Activated CD4-positive, alpha-beta T cell treated with anti-CD3 and anti-CD28 coated beads, Interleukin-2, amount 10 ng/mL, durations not matched to agents 7 days and 5 days (primary cell): ENCODE measurements at regions not wholly inside any gene's neighbourhood (a gene's known extent, or its start where the extent isn't known, plus 50 kb on each side); places are given as distances from the start of the nearest gene placed in this dataset.
"Not testable (repeated sequence)": the region's sequence is repeated elsewhere in the genome, so short reads cannot be mapped to it uniquely, and the experiment has no call there.

ENCODE experiments used
- CTCF ChIA-PET: fragments of 350-600 bp; sonication (Branson Sonifier 250); formaldehyde crosslinking; loops from one replicate; lab custom pipeline; 2021; ENCODE audit warnings: antibody characterized with exemption; lab: Charles Lee
- POLR2A ChIA-PET: fragments of 350-600 bp; sonication (Branson Sonifier 250); formaldehyde crosslinking; loops from one replicate; lab custom pipeline; 2021; ENCODE audit warnings: antibody characterized with exemption; lab: Charles Lee
- DNase-seq: peaks from one replicate; pipeline ENCODE4 v3.0.0-alpha.2; 2020
- H3K27ac Mint-ChIP-seq: one replicate; pipeline ENCODE4 v1.8.0; 2021; ENCODE audit warnings: mild to moderate bottlenecking, moderate library complexity, mixed read lengths
- H3K27me3 Mint-ChIP-seq: one replicate; pipeline ENCODE4 v1.8.0; 2021; ENCODE audit warnings: mixed read lengths
- H3K36me3 Mint-ChIP-seq: one replicate; pipeline ENCODE4 v1.8.0; 2021; ENCODE audit warnings: low read depth, mixed read lengths
- H3K4me1 Mint-ChIP-seq: one replicate; pipeline ENCODE4 v1.8.0; 2021; ENCODE audit warnings: mixed read lengths
- H3K4me3 Mint-ChIP-seq: one replicate; pipeline ENCODE4 v1.8.0; 2021; ENCODE audit warnings: mild to moderate bottlenecking, moderate library complexity, mixed read lengths
- H3K9me3 Mint-ChIP-seq: one replicate; pipeline ENCODE4 v1.8.0; 2021; ENCODE audit warnings: mixed read lengths

- POLR2A ChIA-PET, result no interaction called here
- no peaks in the 10 kb centered on the region for H3K36me3 Mint-ChIP-seq
- CTCF ChIA-PET, result no interaction called here
Observed at GRCh38 chr4:94127707-94128328, 79.8 kb upstream of the SMARCAD1 start.

DNA sequence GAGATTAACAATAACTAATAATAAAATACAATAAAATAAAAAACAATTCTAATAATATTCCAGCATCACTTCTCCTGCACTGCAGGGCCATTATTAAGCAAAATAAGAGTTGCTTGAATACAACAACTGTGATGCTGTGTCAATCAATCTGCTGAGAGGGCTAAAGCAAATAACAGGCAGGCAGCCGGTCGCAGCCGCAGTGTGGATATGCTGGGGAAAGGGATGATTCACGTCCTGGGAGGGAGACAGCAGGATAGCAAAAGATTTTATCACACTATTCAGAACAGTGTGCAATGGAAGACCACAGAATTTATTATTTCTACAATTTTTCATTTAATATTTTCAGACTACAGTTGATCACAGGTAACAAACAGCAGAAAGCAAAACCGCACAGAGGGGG, 76.5 kb upstream of the SMARCAD1 start:
- Mint-ChIP-seq H3K27ac (no peak overlapping the region), H3K4me1 (no peaks in the 10 kb centered on the region), H3K4me3 (no peak overlapping the region), H3K36me3 (no peaks in the 10 kb centered on the region), H3K9me3 (no peaks in the 10 kb centered on the region), H3K27me3 (peaks cover 5% of the 10 kb centered on the region)
- DNase-seq, result no peak
- ChIA-PET POLR2A (no interaction called here), CTCF (no interaction called here)

More at GRCh38 chr4:94127707-94128328, 79.8 kb upstream of the SMARCAD1 start:
- no peaks in the 10 kb centered on the region for H3K4me1 Mint-ChIP-seq
- DNase-seq, result no peak
- H3K9me3 Mint-ChIP-seq, result no peaks in the 10 kb centered on the region
- H3K27ac Mint-ChIP-seq, result no peak overlapping the region
- no peak overlapping the region for H3K4me3 Mint-ChIP-seq
- peaks cover 2% of the 10 kb centered on the region for H3K27me3 Mint-ChIP-seq

GRCh38 chr4:94135701-94136100, 72.0 kb upstream of the SMARCAD1 start:
- no peak for DNase-seq
- ChIA-PET CTCF (no interaction called here), POLR2A (no interaction called here)
- Mint-ChIP-seq H3K27me3 (peaks cover 5% of the 10 kb centered on the region), H3K9me3 (no peaks in the 10 kb centered on the region), H3K36me3 (no peaks in the 10 kb centered on the region), H3K4me3 (no peak overlapping the region), H3K4me1 (no peaks in the 10 kb centered on the region), H3K27ac (no peak overlapping the region)

- H3K27me3 Mint-ChIP-seq, result peaks cover 13% of the 10 kb centered on the region
- no peak overlapping the region for H3K4me3 Mint-ChIP-seq
- H3K36me3 Mint-ChIP-seq, result no peaks in the 10 kb centered on the region
- no peak for DNase-seq
- POLR2A ChIA-PET, result no interaction called here
- H3K4me1 Mint-ChIP-seq, result no peaks in the 10 kb centered on the region
- CTCF ChIA-PET, result no interaction called here
- H3K9me3 Mint-ChIP-seq, result no peaks in the 10 kb centered on the region
- H3K27ac Mint-ChIP-seq, result no peak overlapping the region
Observed at GRCh38 chr4:94139931-94140612, 67.6 kb upstream of the SMARCAD1 start.

DNA sequence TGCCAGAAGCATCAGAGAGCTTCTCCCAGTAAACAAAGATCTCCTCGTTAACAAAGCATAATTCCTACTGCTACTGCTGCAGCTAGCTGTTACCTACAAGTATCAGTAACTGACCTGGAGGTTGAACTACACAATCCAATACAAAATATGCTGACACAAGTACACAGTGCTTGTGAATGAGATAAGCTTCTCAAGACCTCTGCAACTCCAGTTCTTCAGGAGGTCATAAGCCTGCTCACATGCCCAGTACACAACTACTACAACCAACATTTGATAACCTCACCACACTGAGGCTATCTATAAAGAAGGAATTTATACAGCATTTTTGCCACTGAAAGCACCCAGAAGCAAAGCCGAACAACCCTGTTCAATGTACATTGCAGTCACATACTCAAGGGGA, 66.7 kb upstream of the SMARCAD1 start:
- Mint-ChIP-seq H3K4me1 (no peaks in the 10 kb centered on the region), H3K9me3 (no peaks in the 10 kb centered on the region), H3K27ac (no peak overlapping the region), H3K27me3 (peaks cover 17% of the 10 kb centered on the region), H3K36me3 (no peaks in the 10 kb centered on the region), H3K4me3 (no peak overlapping the region)
- ChIA-PET POLR2A (no interaction called here), CTCF (no interaction called here)
- no peak for DNase-seq

DNA sequence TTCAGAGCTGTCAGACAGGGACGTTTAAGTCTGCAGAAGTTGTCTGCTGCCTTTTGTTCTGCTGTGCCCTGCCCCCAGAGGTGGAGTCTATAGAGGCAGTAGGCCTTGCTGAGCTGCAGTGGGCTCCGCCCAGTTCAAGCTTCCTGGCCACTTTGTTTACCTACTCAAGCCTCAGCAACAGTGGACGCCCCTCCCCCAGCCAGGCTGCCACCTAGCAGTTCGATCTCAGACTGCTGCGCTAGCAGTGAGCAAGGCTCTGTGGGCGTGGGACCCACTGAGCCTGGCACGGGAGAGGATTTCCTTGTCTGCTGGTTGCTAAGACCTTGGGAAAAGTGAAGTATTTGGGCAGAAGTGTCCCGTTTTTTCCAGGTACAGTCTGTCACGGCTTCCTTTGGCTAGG, 59.6 kb upstream of the SMARCAD1 start:
- CTCF ChIA-PET, H3K9me3 Mint-ChIP-seq, H3K36me3 Mint-ChIP-seq, H3K27ac Mint-ChIP-seq, H3K27me3 Mint-ChIP-seq, H3K4me3 Mint-ChIP-seq, POLR2A ChIA-PET, DNase-seq, H3K4me1 Mint-ChIP-seq: not testable (repeated sequence)

GRCh38 chr4:94152466-94152865, 55.2 kb upstream of the SMARCAD1 start:
- peaks cover 2% of the 10 kb centered on the region for H3K9me3 Mint-ChIP-seq
- H3K36me3 Mint-ChIP-seq, result no peaks in the 10 kb centered on the region
- ChIA-PET CTCF (no interaction called here), POLR2A (no interaction called here)
- H3K4me1 Mint-ChIP-seq, result no peaks in the 10 kb centered on the region
- no peak for DNase-seq
- H3K27me3 Mint-ChIP-seq, result no peaks in the 10 kb centered on the region
- no peak overlapping the region for H3K27ac Mint-ChIP-seq
- H3K4me3 Mint-ChIP-seq, result no peak overlapping the region

DNA sequence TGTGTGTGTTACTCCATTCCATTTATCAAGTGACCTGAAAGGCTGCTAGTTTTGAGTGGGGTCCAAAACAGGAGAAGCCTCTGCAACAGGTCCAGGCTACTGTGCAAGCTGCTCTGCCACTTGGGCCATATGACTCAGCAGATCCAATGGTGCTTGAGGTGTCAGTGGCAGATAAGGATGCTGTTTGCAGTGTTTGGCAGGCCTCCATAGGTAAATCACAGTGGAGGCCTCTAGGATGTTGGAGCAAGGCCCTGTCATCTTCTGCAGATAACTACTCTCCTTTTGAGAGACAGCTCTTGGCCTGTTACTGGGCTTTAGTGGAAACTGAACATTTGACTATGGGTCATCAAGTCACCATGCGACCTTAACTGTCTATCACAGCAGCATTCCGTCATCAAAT, 52.3 kb upstream of the SMARCAD1 start:
- H3K4me3 Mint-ChIP-seq, DNase-seq, H3K27me3 Mint-ChIP-seq, H3K9me3 Mint-ChIP-seq, CTCF ChIA-PET, H3K4me1 Mint-ChIP-seq, H3K36me3 Mint-ChIP-seq, H3K27ac Mint-ChIP-seq, POLR2A ChIA-PET: not testable (repeated sequence)

- no peaks in the 10 kb centered on the region for H3K36me3 Mint-ChIP-seq
- H3K9me3 Mint-ChIP-seq, result peaks cover 6% of the 10 kb centered on the region
- H3K4me3 Mint-ChIP-seq, result no peak overlapping the region
- H3K27me3 Mint-ChIP-seq, result no peaks in the 10 kb centered on the region
- no peak for DNase-seq
- no peak overlapping the region for H3K27ac Mint-ChIP-seq
- POLR2A ChIA-PET, result no interaction called here
- H3K4me1 Mint-ChIP-seq, result no peaks in the 10 kb centered on the region
- CTCF ChIA-PET, result no interaction called here
Observed at GRCh38 chr4:94156826-94157225, 50.8 kb upstream of the SMARCAD1 start.
